ENCODE measurements at regions not wholly inside any gene's neighbourhood (a gene's known extent, or its start where the extent isn't known, plus 50 kb on each side); places are given as distances from the start of the nearest gene placed in this dataset.

DNA sequence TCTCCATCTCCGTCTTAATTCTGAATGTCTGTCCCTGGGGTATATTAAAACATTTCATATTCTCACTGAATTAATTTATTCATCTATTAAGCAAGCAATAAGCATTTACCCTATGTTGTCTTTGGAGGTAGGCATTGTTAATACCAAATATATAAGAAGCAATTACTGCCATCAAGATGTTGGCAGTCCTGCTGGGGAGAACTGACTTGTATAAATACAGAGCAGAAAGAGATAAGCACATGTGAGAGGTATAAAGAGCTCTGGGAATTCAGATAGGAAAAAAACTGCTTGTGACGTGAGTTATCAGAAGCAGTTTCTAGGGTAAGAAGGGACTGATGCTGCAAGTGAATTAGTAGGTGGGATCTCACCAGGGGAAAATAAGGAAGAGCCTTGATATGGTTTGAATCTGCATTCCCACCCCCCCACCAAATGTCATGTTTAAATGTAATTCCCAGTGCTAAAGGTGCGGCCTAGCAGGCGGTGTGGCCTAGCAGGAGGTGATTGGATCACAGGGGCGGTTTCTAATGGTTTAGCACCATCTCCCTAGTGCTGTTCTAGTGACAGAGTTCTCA is 286.8 kb downstream of the RAD51AP2 start:
- H3K4me3 ChIP-seq (ENCODE audit: low read length) = no peak overlapping the region
- H3K9me3 ChIP-seq (ENCODE audit: insufficient read depth, low read length) = no peaks in the 10 kb centered on the region
- H3K27ac ChIP-seq (ENCODE audit: low read length) = no peak overlapping the region
- no peak overlapping the region for H2AFZ ChIP-seq (ENCODE audit: low read depth, low read length)
- no peaks in the 10 kb centered on the region for H3K27me3 ChIP-seq (ENCODE audit: low read depth, low read length)
- H4K20me1 ChIP-seq (ENCODE audit: insufficient read depth, low read length) = no peaks in the 10 kb centered on the region
- no peaks in the 10 kb centered on the region for H3K79me2 ChIP-seq (ENCODE audit: low read length)
- peaks cover 2% of the 10 kb centered on the region; the same call in 1 of the 2 replicates for H3K4me1 ChIP-seq (ENCODE audit: low read length)
- no peak overlapping the region for H3K4me2 ChIP-seq (ENCODE audit: low read length)
- H3K36me3 ChIP-seq (replicated peaks; ENCODE audit: low read depth, low read length) = no peaks in the 10 kb centered on the region
- no peak overlapping the region for H3K9ac ChIP-seq (ENCODE audit: low read length)
- TF ChIP-seq, protein P1, sequence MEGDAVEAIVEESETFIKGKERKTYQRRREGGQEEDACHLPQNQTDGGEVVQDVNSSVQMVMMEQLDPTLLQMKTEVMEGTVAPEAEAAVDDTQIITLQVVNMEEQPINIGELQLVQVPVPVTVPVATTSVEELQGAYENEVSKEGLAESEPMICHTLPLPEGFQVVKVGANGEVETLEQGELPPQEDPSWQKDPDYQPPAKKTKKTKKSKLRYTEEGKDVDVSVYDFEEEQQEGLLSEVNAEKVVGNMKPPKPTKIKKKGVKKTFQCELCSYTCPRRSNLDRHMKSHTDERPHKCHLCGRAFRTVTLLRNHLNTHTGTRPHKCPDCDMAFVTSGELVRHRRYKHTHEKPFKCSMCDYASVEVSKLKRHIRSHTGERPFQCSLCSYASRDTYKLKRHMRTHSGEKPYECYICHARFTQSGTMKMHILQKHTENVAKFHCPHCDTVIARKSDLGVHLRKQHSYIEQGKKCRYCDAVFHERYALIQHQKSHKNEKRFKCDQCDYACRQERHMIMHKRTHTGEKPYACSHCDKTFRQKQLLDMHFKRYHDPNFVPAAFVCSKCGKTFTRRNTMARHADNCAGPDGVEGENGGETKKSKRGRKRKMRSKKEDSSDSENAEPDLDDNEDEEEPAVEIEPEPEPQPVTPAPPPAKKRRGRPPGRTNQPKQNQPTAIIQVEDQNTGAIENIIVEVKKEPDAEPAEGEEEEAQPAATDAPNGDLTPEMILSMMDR (IDR thresholded peaks at IDR 0.05; ENCODE audit: low read depth, low read length) = no peak
- TF ChIP-seq EZH2phosphoT487 (IDR thresholded peaks at IDR 0.05; ENCODE audit: low read depth) = no peak

DNA sequence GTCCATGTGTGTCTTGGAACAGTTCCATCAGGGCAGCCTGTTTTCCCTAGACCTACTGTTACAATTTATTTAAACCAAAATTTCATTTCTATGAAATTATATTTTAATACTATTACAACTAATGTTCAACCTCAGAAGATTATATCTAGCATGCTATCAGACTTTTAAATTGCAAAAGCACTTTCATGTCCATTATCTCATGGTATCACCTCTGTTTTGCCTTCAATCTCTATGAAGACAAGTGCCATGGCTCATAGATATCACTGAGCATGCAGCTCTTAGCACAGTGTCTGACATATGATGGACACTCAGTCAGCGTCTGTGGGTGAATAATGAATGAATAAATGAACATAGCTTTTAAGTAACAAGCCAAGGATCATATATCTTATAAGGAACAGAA is 288.8 kb downstream of the RAD51AP2 start:
- H2AFZ ChIP-seq (ENCODE audit: low read depth, low read length) = no peak overlapping the region; the same call in 1 of the 2 replicates
- no peaks in the 10 kb centered on the region for H3K36me3 ChIP-seq (replicated peaks; ENCODE audit: low read depth, low read length)
- no peaks in the 10 kb centered on the region for H3K27me3 ChIP-seq (ENCODE audit: low read depth, low read length)
- peaks cover 2% of the 10 kb centered on the region; the same call in 1 of the 2 replicates for H3K4me1 ChIP-seq (ENCODE audit: low read length)
- no peaks in the 10 kb centered on the region for H3K79me2 ChIP-seq (ENCODE audit: low read length)
- TF ChIP-seq, protein P1 (IDR thresholded peaks at IDR 0.05; ENCODE audit: low read depth, low read length) = no peak
- TF ChIP-seq EZH2phosphoT487 (IDR thresholded peaks at IDR 0.05; ENCODE audit: low read depth) = no peak
- no peaks in the 10 kb centered on the region for H3K9me3 ChIP-seq (ENCODE audit: insufficient read depth, low read length)
- H3K4me2 ChIP-seq (ENCODE audit: low read length) = no peak overlapping the region
- no peak overlapping the region for H3K27ac ChIP-seq (ENCODE audit: low read length)
- H3K9ac ChIP-seq (ENCODE audit: low read length) = no peak overlapping the region
- H3K4me3 ChIP-seq (ENCODE audit: low read length) = no peak overlapping the region
- no peaks in the 10 kb centered on the region for H4K20me1 ChIP-seq (ENCODE audit: insufficient read depth, low read length)

DNA sequence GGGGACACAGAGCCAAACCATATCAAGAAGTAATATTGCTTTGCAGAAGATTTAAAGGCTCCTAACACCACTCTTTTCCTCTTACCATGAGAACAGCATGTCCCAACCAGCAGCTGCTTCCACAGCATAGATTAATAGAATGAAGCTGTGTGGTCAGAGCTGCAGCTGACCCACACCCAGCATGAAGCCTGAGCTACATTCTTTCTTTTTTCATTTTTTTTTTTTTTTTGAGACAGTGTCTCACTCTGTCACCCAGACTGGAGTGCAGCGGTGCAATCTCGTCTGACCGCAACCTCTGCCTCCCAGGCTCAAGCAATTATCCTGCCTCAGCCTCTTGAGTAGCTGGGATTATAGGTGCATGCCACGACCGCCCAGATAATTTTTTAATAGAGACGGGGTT is 289.8 kb downstream of the RAD51AP2 start:
- Histone ChIP-seq H3K4me1 (ENCODE audit: low read length) (peaks cover 2% of the 10 kb centered on the region; the same call in 1 of the 2 replicates), H2AFZ (ENCODE audit: low read depth, low read length) (no peak overlapping the region), H3K9me3 (ENCODE audit: insufficient read depth, low read length) (no peaks in the 10 kb centered on the region), H3K79me2 (ENCODE audit: low read length) (no peaks in the 10 kb centered on the region), H3K27me3 (ENCODE audit: low read depth, low read length) (no peaks in the 10 kb centered on the region), H3K4me2 (ENCODE audit: low read length) (no peak overlapping the region), H3K27ac (ENCODE audit: low read length) (no peak overlapping the region), H3K4me3 (ENCODE audit: low read length) (no peak overlapping the region), H4K20me1 (ENCODE audit: insufficient read depth, low read length) (no peaks in the 10 kb centered on the region), H3K9ac (ENCODE audit: low read length) (no peak overlapping the region), H3K36me3 (replicated peaks; ENCODE audit: low read depth, low read length) (no peaks in the 10 kb centered on the region)
- TF ChIP-seq, protein P1 (IDR thresholded peaks at IDR 0.05; ENCODE audit: low read depth, low read length) = no peak
- TF ChIP-seq EZH2phosphoT487 (IDR thresholded peaks at IDR 0.05; ENCODE audit: low read depth) = no peak

DNA sequence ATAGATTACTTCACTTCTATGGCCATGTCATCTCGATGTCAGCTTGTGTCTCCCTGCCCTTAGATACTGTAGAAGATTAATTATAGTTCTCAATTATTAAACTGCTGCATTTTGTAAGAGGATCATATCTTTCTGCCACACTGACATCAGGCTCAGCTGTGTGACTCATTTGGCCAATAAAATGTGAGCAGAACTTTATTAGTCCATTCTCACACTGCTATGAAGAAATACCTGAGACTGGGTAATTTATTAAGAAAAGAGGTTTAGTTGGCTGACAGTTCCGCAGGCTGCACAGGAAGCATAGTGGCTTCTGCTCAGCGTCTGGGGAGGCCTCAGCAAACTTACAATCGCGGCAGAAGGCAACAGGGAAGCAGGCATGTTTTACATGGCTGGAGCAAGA is 290.4 kb downstream of the RAD51AP2 start:
- no peaks in the 10 kb centered on the region for H3K9me3 ChIP-seq (ENCODE audit: insufficient read depth, low read length)
- H3K27ac ChIP-seq (ENCODE audit: low read length) = no peak overlapping the region
- H3K36me3 ChIP-seq (replicated peaks; ENCODE audit: low read depth, low read length) = no peaks in the 10 kb centered on the region
- no peaks in the 10 kb centered on the region for H4K20me1 ChIP-seq (ENCODE audit: insufficient read depth, low read length)
- H3K4me3 ChIP-seq (ENCODE audit: low read length) = no peak overlapping the region
- H3K79me2 ChIP-seq (ENCODE audit: low read length) = no peaks in the 10 kb centered on the region
- no peaks in the 10 kb centered on the region for H3K27me3 ChIP-seq (ENCODE audit: low read depth, low read length)
- no peak overlapping the region for H3K9ac ChIP-seq (ENCODE audit: low read length)
- TF ChIP-seq, protein P1 (IDR thresholded peaks at IDR 0.05; ENCODE audit: low read depth, low read length) = no peak
- no peak for TF ChIP-seq EZH2phosphoT487 (IDR thresholded peaks at IDR 0.05; ENCODE audit: low read depth)
- H3K4me1 ChIP-seq (ENCODE audit: low read length) = peaks cover 2% of the 10 kb centered on the region; the same call in 1 of the 2 replicates
- H2AFZ ChIP-seq (ENCODE audit: low read depth, low read length) = no peak overlapping the region
- H3K4me2 ChIP-seq (ENCODE audit: low read length) = no peak overlapping the region
